ENCODE measurements at regions not wholly inside any gene's neighbourhood (a gene's known extent, or its start where the extent isn't known, plus 50 kb on each side); places are given as distances from the start of the nearest gene placed in this dataset.
A peak's percentile ranks its signal among the peaks of the same experiment; 100 is the strongest.

DNA sequence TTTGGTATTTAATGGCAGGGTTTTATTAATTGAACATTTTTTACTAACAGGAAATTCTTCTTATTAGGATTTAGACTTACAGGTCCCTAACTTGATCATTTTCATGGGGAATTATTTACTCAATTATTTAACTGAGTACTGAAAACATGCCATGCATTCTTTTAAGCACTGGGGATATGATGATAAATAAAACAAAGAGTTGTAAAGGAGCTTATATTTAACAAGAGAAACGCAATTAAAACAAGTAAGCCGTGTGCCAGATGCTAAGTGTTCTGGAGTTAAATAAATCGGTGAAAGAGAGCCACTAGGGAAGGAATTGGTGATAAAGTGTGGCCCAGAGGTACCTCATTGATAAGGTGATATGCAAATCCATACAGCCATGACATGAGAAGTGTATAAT, 214.2 kb upstream of the HTR1E start:
- Mint-ChIP-seq H3K36me3 (ENCODE audit: low read depth) (peaks cover 54% of the 10 kb centered on the region), H3K27ac (no peak overlapping the region), H3K9me3 (peaks cover 18% of the 10 kb centered on the region), H3K4me1 (peaks cover 12% of the 10 kb centered on the region), H3K4me3 (no peak overlapping the region), H3K27me3 (ENCODE audit: insufficient read depth) (no peaks in the 10 kb centered on the region)
- H3K4me1 ChIP-seq (ENCODE audit: control insufficient read depth, insufficient read depth, low read length) = no peaks in the 10 kb centered on the region
- WGBS, 2 experiments (ENCODE audit: insufficient coverage in 1 of 2, insufficient read length in 1 of 2) = 90 to 95% methylated on average over 3 of the region's 3 CpGs
- peak overlapping the region; percentile 10 for H3K4me3 ChIP-seq (ENCODE audit: low read length)
- H3K36me3 ChIP-seq (ENCODE audit: control insufficient read depth, insufficient read depth, low read length) = peaks cover 18% of the 10 kb centered on the region
- no peak for DNase-seq
- no peak overlapping the region for H3K9ac ChIP-seq (ENCODE audit: extremely low read depth, low read length, poor library complexity, severe bottlenecking)
- no peaks in the 10 kb centered on the region for H3K27me3 ChIP-seq (ENCODE audit: control insufficient read depth, insufficient read depth, low read length, poor library complexity, severe bottlenecking)
- TF ChIP-seq, protein P1, sequence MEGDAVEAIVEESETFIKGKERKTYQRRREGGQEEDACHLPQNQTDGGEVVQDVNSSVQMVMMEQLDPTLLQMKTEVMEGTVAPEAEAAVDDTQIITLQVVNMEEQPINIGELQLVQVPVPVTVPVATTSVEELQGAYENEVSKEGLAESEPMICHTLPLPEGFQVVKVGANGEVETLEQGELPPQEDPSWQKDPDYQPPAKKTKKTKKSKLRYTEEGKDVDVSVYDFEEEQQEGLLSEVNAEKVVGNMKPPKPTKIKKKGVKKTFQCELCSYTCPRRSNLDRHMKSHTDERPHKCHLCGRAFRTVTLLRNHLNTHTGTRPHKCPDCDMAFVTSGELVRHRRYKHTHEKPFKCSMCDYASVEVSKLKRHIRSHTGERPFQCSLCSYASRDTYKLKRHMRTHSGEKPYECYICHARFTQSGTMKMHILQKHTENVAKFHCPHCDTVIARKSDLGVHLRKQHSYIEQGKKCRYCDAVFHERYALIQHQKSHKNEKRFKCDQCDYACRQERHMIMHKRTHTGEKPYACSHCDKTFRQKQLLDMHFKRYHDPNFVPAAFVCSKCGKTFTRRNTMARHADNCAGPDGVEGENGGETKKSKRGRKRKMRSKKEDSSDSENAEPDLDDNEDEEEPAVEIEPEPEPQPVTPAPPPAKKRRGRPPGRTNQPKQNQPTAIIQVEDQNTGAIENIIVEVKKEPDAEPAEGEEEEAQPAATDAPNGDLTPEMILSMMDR (conservative IDR thresholded peaks at IDR 0.05) = no peak
- H3K9me3 ChIP-seq (ENCODE audit: control insufficient read depth, low read length) = peaks cover 19% of the 10 kb centered on the region
- no peak overlapping the region for H3K27ac ChIP-seq (ENCODE audit: low read depth, low read length)

DNA sequence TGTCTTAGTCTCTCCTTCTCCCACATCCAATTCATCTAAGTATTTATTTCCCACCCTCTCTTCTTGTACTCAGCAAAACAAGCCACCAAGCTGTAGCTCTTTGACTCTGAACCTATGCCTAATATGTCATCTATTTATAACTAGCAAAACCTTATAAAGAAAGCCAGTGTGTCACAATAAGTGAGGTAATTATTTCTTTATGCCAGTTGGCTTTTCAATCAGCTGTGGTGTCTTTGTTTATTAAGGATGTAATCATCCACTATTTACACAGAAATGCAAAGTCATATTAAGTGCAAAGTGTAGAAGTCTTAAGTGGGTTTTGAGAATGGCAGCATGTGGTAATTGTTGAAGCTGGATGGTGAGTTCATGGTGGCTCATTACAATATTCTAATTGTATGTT, 215.2 kb upstream of the HTR1E start:
- H3K27me3 ChIP-seq (ENCODE audit: control insufficient read depth, insufficient read depth, low read length, poor library complexity, severe bottlenecking) = no peaks in the 10 kb centered on the region
- H3K36me3 ChIP-seq (ENCODE audit: control insufficient read depth, insufficient read depth, low read length) = peaks cover 15% of the 10 kb centered on the region
- H3K27me3 Mint-ChIP-seq (ENCODE audit: insufficient read depth) = no peaks in the 10 kb centered on the region
- H3K9ac ChIP-seq (ENCODE audit: extremely low read depth, low read length, poor library complexity, severe bottlenecking) = no peak overlapping the region
- no peak overlapping the region for H3K4me3 ChIP-seq (ENCODE audit: low read length)
- no peak for DNase-seq
- peaks cover 12% of the 10 kb centered on the region for H3K4me1 Mint-ChIP-seq
- H3K27ac ChIP-seq (ENCODE audit: low read depth, low read length) = no peak overlapping the region
- H3K36me3 Mint-ChIP-seq (ENCODE audit: low read depth) = peaks cover 50% of the 10 kb centered on the region
- H3K27ac Mint-ChIP-seq = no peak overlapping the region
- H3K9me3 ChIP-seq (ENCODE audit: control insufficient read depth, low read length) = peaks cover 19% of the 10 kb centered on the region
- H3K4me3 Mint-ChIP-seq = no peak overlapping the region
- H3K9me3 Mint-ChIP-seq = peaks cover 15% of the 10 kb centered on the region
- TF ChIP-seq, protein P1 (conservative IDR thresholded peaks at IDR 0.05) = no peak
- H3K4me1 ChIP-seq (ENCODE audit: control insufficient read depth, insufficient read depth, low read length) = no peaks in the 10 kb centered on the region

DNA sequence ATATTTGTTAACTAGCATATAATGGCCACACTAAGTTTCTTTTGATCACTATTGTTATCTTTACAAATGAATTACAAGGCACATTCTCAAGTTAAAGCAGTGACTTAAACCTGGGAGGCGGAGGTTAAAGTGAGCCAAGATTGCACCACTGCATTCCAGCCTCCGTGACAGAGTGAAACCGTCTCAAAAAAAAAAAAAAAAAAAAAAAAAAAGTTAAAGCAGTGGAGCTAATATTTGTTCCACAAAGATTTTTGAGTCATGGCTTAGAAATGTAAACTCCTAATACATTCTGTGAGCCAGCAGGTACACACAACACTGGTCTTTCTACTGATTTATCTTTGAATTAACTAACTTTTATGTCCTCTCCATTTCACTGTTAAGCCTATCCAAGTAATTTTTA, 221.7 kb upstream of the HTR1E start:
- no peak overlapping the region for H3K27ac Mint-ChIP-seq
- Histone ChIP-seq H3K9me3 (ENCODE audit: control insufficient read depth, low read length) (no peaks in the 10 kb centered on the region), H3K9ac (ENCODE audit: extremely low read depth, low read length, poor library complexity, severe bottlenecking) (no peak overlapping the region), H3K27ac (ENCODE audit: low read depth, low read length) (no peak overlapping the region), H3K36me3 (ENCODE audit: control insufficient read depth, insufficient read depth, low read length) (no peaks in the 10 kb centered on the region), H3K4me1 (ENCODE audit: control insufficient read depth, insufficient read depth, low read length) (no peaks in the 10 kb centered on the region), H3K4me3 (ENCODE audit: low read length) (no peak overlapping the region), H3K27me3 (ENCODE audit: control insufficient read depth, insufficient read depth, low read length, poor library complexity, severe bottlenecking) (no peaks in the 10 kb centered on the region)
- peaks cover 3% of the 10 kb centered on the region for H3K4me1 Mint-ChIP-seq
- peaks cover 18% of the 10 kb centered on the region for H3K36me3 Mint-ChIP-seq (ENCODE audit: low read depth)
- H3K27me3 Mint-ChIP-seq (ENCODE audit: insufficient read depth) = no peaks in the 10 kb centered on the region
- H3K9me3 Mint-ChIP-seq = no peaks in the 10 kb centered on the region
- DNase-seq = no peak
- H3K4me3 Mint-ChIP-seq = no peak overlapping the region
- TF ChIP-seq, protein P1 (conservative IDR thresholded peaks at IDR 0.05) = no peak
- WGBS, 2 experiments (ENCODE audit: insufficient coverage in 1 of 2, insufficient read length in 1 of 2) = 60 to 77% methylated on average over 2 to 3 of the region's 3 CpGs

All from endodermal cell (in vitro differentiated cells).